Endothelial cell of umbilical vein (primary cell): ENCODE measurements at regions not wholly inside any gene's neighbourhood (a gene's known extent, or its start where the extent isn't known, plus 50 kb on each side); places are given as distances from the start of the nearest gene placed in this dataset.

Experiments
- EZH2 ChIP-seq: IDR thresholded peaks from 2 replicates; pipeline ENCODE4 v1.6.1; 2012; ENCODE audit warnings: borderline replicate concordance, low read depth, mild to moderate bottlenecking, moderate library complexity, low read length, inconsistent platforms; ENCODE audit not compliant: severe bottlenecking
- FOS ChIP-seq: IDR thresholded peaks from 2 replicates; pipeline ENCODE4 v1.6.1; 2011; ENCODE audit warnings: mild to moderate bottlenecking, low read length, moderate library complexity, borderline replicate concordance; ENCODE audit not compliant: insufficient read depth
- GATA2 ChIP-seq: IDR thresholded peaks from 2 replicates; pipeline ENCODE4 v1.7.0; 2011; ENCODE audit warnings: low read depth, mild to moderate bottlenecking, moderate library complexity, mixed read lengths, low read length; ENCODE audit not compliant: insufficient read length, insufficient read depth
- JUN ChIP-seq: IDR thresholded peaks from 2 replicates; pipeline ENCODE4 v1.6.1; 2011; ENCODE audit warnings: borderline replicate concordance, low read depth; ENCODE audit not compliant: insufficient read length, insufficient read depth
- MYC ChIP-seq: IDR thresholded peaks from one replicate; pipeline ENCODE4 v1.6.1; 2011; ENCODE audit warnings: mild to moderate bottlenecking, low read depth, low read length
- POLR2A ChIP-seq: IDR thresholded peaks from 2 replicates; pipeline ENCODE4 v1.6.1; 2012; ENCODE audit warnings: low read depth, mild to moderate bottlenecking, control low read depth, low read length
- POLR2AphosphoS5 ChIP-seq: IDR thresholded peaks from 2 replicates; pipeline ENCODE4 v1.6.1; 2012; ENCODE audit warnings: low read depth, mild to moderate bottlenecking, control low read depth, low read length, moderate library complexity; ENCODE audit not compliant: insufficient read depth
- TF ChIP-seq, protein P1 (sequence below), 2 donors: IDR thresholded peaks; 1 replicate in 1 of 2; 2 replicates in 1 of 2; pipeline ENCODE4 v1.5.1; 2011; ENCODE audit warnings: low read length in 2 of 2, mild to moderate bottlenecking in 2 of 2, moderate library complexity in 2 of 2, control low read depth in 1 of 2, inconsistent platforms in 1 of 2, low read depth in 1 of 2; ENCODE audit not compliant: insufficient read depth in 1 of 2; ENCODE audit errors: extremely low read depth in 1 of 2
- TF ChIP-seq, protein P2 (sequence below): IDR thresholded peaks from 2 replicates; pipeline ENCODE4 v1.6.1; 2011; ENCODE audit not compliant: insufficient read depth, insufficient read length

- TF ChIP-seq, protein P1, sequence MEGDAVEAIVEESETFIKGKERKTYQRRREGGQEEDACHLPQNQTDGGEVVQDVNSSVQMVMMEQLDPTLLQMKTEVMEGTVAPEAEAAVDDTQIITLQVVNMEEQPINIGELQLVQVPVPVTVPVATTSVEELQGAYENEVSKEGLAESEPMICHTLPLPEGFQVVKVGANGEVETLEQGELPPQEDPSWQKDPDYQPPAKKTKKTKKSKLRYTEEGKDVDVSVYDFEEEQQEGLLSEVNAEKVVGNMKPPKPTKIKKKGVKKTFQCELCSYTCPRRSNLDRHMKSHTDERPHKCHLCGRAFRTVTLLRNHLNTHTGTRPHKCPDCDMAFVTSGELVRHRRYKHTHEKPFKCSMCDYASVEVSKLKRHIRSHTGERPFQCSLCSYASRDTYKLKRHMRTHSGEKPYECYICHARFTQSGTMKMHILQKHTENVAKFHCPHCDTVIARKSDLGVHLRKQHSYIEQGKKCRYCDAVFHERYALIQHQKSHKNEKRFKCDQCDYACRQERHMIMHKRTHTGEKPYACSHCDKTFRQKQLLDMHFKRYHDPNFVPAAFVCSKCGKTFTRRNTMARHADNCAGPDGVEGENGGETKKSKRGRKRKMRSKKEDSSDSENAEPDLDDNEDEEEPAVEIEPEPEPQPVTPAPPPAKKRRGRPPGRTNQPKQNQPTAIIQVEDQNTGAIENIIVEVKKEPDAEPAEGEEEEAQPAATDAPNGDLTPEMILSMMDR (IDR thresholded peaks at IDR 0.05; ENCODE audit: extremely low read depth in 1 of 2, insufficient read depth in 1 of 2, low read depth in 1 of 2, low read length in 2 of 2) = peak; percentile 72 to 89
- TF ChIP-seq, protein P2, sequence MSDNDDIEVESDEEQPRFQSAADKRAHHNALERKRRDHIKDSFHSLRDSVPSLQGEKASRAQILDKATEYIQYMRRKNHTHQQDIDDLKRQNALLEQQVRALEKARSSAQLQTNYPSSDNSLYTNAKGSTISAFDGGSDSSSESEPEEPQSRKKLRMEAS = no peak
- TF ChIP-seq EZH2 (no peak), POLR2A (no peak), FOS (no peak), POLR2AphosphoS5 (no peak), GATA2 (no peak), JUN (no peak), MYC (no peak)
Measured at GRCh38 chr6:30411515-30412207, 66.7 kb downstream of the RPP21 start.
